HG03039 (cell line): ENCODE measurements at regions not wholly inside any gene's neighbourhood (a gene's known extent, or its start where the extent isn't known, plus 50 kb on each side); places are given as distances from the start of the nearest gene placed in this dataset.

Experiments used
- ATAC-seq: cut with Tn5 transposase; IDR thresholded peaks from one replicate; pipeline ENCODE4 v1.9.1; 2021; ENCODE audit warnings: mild to moderate bottlenecking, moderate library complexity; ENCODE audit not compliant: unreplicated experiment

- ATAC-seq: no peak
Measured at GRCh38 chr13:82878536-82878935, 1003.7 kb downstream of the SLITRK1 start.

- ATAC-seq: no peak
Measured at GRCh38 chr13:82867284-82867683, 1015.0 kb downstream of the SLITRK1 start.

GRCh38 chr13:82850644-82851043 is 1031.6 kb downstream of the SLITRK1 start:
- no peak for ATAC-seq

DNA sequence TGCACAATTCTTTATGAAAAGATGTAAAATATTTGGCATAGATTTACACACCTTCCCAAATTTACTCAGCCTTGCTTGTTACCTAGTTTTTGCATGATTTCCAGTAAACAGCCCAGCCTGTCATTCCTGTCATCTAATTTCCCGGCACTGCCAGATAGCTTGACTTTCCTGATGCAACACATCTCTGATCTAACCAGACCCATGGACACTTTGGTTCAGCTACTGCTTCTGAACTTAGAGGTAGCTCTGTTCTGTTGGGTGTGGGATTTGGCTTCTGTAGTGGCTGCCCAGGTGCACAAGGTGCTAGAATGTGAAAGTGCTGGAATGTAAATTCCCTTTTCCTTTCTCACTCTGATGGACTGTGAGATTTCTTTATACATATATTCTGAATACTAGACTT is 1033.5 kb downstream of the SLITRK1 start:
- ATAC-seq: no peak

DNA sequence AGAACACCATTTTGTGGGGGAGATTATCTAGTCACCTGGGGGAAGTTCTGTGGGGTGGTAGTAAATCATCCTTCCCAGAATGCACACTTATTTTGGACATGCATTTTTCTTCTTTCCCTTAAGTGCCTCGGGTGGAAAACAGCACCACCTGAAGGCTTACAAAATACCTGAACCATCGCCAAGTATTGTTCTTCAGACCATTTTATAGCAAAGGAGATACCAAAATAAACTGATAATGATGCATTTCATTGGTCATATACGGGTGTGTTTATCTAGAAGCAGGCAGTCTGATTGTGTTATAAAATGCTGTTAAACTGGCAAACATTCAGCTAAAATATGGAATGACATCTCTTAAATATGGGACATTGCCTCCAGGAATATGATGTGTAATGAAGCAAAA is 1034.7 kb downstream of the SLITRK1 start:
- ATAC-seq: no peak

DNA sequence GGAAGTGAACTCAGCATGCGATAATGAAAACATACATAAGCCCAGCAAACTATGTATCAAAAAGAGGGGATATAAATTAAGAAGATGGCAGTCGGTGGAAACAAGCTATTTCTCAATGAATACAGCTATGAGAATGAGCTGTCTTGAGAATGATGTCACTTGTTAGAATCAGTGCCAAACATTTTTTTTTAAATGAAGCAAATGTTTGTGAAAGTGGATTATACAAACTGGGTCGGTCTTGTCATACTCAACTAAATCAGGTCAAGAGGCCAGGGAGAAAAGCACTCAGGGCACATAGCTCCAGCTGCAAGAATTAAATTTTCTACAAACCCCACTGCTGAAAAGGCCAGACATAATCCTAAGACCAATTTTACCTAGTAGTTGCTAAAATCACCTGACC is 1048.4 kb downstream of the SLITRK1 start:
- ATAC-seq: no peak

DNA sequence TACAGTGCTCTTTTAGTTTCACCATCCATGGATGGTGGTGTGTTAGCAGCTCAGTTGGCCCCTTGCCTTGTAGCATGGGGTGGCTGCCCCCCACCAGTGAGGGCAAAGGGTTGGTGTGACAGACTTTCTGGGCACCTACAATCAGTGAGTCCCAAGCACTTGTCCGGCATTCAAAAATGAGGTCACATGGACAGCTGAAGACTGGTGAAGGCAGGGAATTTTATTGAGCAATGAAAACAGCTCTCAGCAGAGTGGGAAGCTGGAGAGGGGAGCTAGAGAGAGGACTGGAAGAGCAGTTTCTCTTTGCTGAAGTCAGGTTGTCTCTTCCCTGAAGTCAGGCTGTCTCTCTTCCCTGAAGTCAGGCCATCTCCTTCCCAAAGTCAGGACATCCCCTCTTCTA is 1053.2 kb downstream of the SLITRK1 start:
- ATAC-seq: no peak

DNA sequence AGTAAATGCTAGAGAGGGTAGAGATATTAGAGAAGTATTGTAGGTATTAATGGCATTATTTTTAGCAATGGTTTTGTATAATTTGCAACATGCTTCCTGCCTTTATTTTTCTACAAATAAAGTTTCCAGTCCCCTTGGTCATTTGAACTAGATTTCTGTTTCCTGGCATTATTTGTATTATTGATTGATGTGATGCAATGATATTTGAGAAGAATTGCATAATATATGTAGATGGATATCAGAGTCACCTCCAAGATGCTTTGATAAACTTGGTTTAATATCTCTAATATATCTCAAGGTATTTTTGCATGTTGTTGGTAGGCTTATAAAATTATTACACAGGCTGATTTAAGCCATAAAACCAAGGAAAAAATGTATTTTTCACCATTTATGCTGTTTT is 1054.5 kb downstream of the SLITRK1 start:
- ATAC-seq: no peak

- no peak for ATAC-seq
Measured at GRCh38 chr13:82822935-82823334, 1059.3 kb downstream of the SLITRK1 start.

- no peak for ATAC-seq
Measured at GRCh38 chr13:82817133-82817532, 1065.1 kb downstream of the SLITRK1 start.

GRCh38 chr13:82815791-82816190 is 1066.5 kb downstream of the SLITRK1 start:
- ATAC-seq: no peak

DNA sequence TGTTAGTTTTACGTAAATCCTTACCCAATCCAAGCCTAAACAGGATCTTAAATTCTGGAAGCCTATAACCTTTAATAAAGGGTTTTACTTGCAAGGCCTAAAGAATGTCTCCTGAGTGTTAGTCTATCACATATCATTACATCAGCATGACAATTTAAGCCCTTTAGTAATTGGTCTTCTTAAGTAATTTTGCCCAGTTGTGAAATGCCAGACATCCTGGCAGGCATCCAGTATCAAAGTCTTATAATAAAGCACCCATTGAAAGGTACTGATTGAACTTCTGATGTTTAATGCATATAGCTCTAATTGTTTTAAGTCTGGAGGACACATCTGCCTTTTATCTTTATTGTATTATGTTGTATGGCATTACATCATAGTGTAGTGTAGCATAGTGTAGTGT is 1078.9 kb downstream of the SLITRK1 start:
- no peak for ATAC-seq

- no peak for ATAC-seq
Measured at GRCh38 chr13:82802528-82802927, 1079.7 kb downstream of the SLITRK1 start.

GRCh38 chr13:82800391-82800790 is 1081.9 kb downstream of the SLITRK1 start:
- ATAC-seq: no peak

GRCh38 chr13:82797876-82798275 is 1084.4 kb downstream of the SLITRK1 start:
- no peak for ATAC-seq

DNA sequence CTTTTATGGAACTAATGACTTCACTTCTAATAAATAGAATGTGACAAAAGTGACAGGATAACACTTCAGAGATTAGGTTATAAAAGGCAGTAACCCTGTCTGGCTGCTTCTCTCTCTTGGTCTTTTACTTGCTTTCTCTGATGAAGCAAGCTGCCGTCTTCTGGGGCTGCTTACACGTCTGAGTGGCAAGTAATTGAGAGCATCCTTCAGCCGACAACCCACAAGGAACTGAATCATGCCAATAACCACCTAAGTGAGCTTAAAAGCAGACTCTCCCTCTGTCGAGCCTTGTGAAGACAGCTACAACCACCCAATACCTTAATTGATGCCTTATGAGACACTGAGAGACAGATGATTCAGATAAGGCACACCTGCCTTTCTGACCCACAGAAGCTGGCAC is 1091.2 kb downstream of the SLITRK1 start:
- ATAC-seq: no peak

GRCh38 chr13:82772816-82773215 is 1109.5 kb downstream of the SLITRK1 start:
- no peak for ATAC-seq

- ATAC-seq: no peak
Measured at GRCh38 chr13:82766732-82767321, 1115.4 kb downstream of the SLITRK1 start.

- ATAC-seq: no peak
Measured at GRCh38 chr13:82758044-82758443, 1124.2 kb downstream of the SLITRK1 start.

GRCh38 chr13:82751206-82751605 is 1131.1 kb downstream of the SLITRK1 start:
- no peak for ATAC-seq

DNA sequence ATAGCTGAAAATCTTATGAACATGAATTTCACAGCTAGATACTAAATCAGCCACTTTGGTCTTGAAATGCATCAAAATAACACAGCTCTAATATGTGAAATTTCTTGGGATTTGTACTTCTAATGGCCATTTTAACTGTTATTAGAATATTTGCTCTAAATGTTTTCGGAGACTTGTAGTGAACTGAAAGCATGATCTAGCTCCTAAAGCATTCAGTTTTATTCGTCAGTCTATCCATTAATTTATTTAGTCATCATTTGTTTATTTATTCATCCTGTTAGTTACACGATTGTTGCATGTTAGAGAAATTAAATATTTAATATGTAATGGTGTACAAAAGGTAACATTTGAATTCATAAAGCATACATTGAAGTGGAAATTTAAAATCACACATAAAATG is 1132.7 kb downstream of the SLITRK1 start:
- ATAC-seq: no peak

DNA sequence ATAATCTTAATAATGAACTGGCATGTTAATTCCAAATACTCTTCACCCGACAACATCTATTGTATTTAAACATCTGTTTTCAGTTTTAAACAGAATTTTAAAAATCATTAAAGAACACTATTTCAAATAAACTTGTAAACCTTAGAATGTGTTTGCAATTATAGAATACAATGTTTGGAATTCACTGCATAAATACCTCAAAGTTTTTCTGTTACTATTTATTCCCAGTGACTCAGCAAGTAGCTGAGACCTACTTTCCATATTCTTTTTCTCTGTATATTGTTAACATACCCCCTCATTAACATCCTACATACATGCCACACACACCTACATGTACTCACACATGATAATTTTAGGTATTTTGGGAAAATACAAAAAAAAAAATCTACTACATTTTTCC is 1134.3 kb downstream of the SLITRK1 start:
- ATAC-seq: no peak

DNA sequence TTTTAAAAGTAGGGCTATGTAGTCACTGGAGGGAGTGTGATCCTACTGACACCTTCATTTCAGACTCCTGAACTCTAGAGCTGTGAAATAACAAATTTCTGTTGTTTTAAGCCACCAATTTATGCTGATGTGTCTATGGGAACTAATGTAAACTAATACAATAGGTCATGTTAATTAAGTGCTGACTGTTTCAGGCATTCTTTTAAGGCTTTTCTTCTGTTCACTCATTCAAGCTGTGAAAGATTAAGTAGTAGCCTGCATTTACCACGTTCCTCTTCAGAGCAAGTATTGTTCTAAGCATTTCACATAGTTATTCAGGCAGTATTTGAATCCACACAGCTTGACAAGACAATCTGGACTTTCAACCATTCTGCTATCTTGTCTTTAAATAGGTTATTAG is 1135.0 kb downstream of the SLITRK1 start:
- no peak for ATAC-seq

DNA sequence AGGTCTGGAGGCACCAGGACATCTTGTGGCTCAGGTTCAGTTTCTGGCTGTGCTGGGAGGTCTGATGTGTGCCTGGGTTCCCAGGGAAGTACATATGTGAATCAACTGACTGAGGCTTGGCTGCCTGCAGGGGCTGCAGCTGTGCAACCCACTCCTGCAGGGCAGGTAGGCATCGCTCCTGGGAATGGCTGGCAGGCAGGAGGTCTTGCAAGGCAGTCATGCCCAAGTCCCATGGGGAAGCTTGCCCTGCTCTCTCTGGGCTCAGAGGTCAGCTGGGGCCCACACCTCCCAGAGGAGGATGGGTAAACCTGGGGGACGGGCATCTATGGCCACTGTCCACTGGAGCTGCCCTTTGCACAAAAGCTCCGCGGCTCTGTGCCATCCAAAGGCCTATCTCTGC is 1141.8 kb downstream of the SLITRK1 start:
- no peak for ATAC-seq
